Lower lobe of right lung (tissue), 2 donors: ENCODE measurements at regions not wholly inside any gene's neighbourhood (a gene's known extent, or its start where the extent isn't known, plus 50 kb on each side); places are given as distances from the start of the nearest gene placed in this dataset.

ENCODE experiments used
- ATAC-seq, 2 donors: fragments of 200-7000 bp; cut with Tn5 transposase; one replicate each; pipeline ENCODE4 v1.9.1; 2020 to 2022; ENCODE audit warnings: mild to moderate bottlenecking in 2 of 2, moderate library complexity in 2 of 2
- DNase-seq: peaks from one replicate; pipeline ENCODE4 v3.0.0-alpha.2; 2020
- H3K27ac ChIP-seq: fragments of 200-600 bp; one replicate; pipeline ENCODE4 v1.8.0; 2022
- H3K27me3 ChIP-seq: fragments of 200-600 bp; one replicate; pipeline ENCODE4 v1.8.0; 2022; ENCODE audit warnings: low read depth
- H3K36me3 ChIP-seq: fragments of 200-600 bp; one replicate; pipeline ENCODE4 v1.8.0; 2022; ENCODE audit warnings: mild to moderate bottlenecking
- H3K4me1 ChIP-seq: fragments of 200-600 bp; one replicate; pipeline ENCODE4 v1.8.0; 2022
- H3K4me3 ChIP-seq: fragments of 200-600 bp; one replicate; pipeline ENCODE4 v1.8.0; 2022; ENCODE audit warnings: mild to moderate bottlenecking
- H3K9me3 ChIP-seq: fragments of 200-600 bp; one replicate; pipeline ENCODE4 v1.8.0; 2022
- intact Hi-C: fragments of 100-400 bp; cut with DNase I; formaldehyde crosslinking; loops from one replicate; pipeline ENCODE4 v1.11.0; 2022
- TF ChIP-seq, protein P1 (sequence below): fragments of 200-600 bp; IDR thresholded peaks from one replicate; pipeline ENCODE4 v1.8.0; 2022; ENCODE audit warnings: antibody characterized with exemption, mild to moderate bottlenecking
- donor health status: DM: no; HTN: yes; CAD: no; lungs with severe emphysema.

DNA sequence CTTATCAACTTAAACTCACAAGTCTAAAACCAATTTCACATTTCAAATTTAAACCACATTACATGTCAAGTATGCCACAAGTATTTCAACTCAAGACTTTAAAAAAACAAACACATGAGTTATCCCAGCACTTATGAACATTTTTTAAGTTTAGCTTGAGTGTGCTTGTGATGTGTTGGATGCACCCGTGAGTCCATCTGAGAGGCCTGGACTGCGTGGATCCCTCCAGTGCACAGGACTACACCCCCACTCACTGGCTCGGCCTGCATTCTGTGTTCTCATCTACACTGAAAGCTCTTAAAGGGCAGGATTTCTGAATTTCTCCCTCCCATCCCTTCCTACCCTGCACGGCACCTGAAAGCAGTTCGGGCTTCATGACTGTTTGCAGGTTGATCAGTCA lies 128.8 kb upstream of the CD93 start:
- ATAC-seq (peak in 1 of 2 donors; percentile 43), DNase-seq (no peak)
- Histone ChIP-seq H3K9me3 (no peaks in the 10 kb centered on the region), H3K27ac (no peak overlapping the region), H3K27me3 (no peaks in the 10 kb centered on the region), H3K4me3 (no peak overlapping the region), H3K4me1 (no peaks in the 10 kb centered on the region), H3K36me3 (no peaks in the 10 kb centered on the region)
- TF ChIP-seq, protein P1, sequence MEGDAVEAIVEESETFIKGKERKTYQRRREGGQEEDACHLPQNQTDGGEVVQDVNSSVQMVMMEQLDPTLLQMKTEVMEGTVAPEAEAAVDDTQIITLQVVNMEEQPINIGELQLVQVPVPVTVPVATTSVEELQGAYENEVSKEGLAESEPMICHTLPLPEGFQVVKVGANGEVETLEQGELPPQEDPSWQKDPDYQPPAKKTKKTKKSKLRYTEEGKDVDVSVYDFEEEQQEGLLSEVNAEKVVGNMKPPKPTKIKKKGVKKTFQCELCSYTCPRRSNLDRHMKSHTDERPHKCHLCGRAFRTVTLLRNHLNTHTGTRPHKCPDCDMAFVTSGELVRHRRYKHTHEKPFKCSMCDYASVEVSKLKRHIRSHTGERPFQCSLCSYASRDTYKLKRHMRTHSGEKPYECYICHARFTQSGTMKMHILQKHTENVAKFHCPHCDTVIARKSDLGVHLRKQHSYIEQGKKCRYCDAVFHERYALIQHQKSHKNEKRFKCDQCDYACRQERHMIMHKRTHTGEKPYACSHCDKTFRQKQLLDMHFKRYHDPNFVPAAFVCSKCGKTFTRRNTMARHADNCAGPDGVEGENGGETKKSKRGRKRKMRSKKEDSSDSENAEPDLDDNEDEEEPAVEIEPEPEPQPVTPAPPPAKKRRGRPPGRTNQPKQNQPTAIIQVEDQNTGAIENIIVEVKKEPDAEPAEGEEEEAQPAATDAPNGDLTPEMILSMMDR: no peak
- intact Hi-C loops: no loop called here

DNA sequence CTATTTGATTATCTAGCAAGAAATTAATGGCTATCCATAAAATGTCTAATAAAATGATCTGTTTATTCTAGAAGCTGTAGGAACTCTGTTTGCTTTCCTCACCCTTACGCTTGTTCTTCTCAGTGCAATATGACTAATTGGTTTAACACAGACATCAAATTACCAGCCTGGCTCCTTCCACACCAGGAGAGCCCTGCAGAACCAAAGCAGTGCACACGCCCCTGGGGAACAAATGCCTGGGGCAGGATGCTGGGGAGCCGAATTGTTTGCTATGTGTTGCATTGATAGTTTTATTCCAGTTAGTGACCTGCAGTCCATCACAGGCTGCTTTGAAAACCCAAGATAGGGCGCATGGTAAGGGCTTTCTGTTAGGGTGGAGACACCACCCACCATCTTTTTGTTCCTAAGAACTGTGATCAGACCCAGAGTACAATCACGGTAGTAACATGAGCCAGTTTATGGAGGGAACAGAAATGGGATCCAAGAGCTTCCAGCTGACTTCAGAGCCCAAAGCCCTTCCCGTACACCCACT lies 126.4 kb upstream of the CD93 start:
- Histone ChIP-seq H3K36me3 (no peaks in the 10 kb centered on the region), H3K27me3 (no peaks in the 10 kb centered on the region), H3K27ac (no peak overlapping the region), H3K4me1 (no peaks in the 10 kb centered on the region), H3K4me3 (no peak overlapping the region), H3K9me3 (no peaks in the 10 kb centered on the region)
- intact Hi-C loops: no loop called here
- TF ChIP-seq, protein P1: no peak
- ATAC-seq (no peak), DNase-seq (no peak)

DNA sequence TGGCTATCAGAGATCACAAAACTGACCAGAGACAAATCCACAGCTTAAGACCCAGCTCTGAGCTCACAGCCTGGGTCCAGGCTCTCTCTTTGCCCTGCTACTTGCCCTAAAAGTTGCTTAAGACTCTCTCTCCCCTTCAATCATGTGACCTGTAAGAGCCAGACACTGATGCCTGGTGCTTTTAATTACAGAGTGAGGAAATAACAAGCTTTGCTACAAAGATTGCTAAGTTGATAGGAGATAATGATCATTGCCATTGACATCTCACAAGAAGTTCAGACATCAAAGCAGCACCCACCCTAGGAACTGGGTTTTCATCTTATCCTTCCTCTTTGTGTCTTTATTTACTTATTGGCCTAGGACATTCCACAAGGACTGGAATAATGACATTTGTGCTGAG lies 125.9 kb upstream of the CD93 start:
- no peaks in the 10 kb centered on the region for H3K27me3 ChIP-seq
- no peaks in the 10 kb centered on the region for H3K4me1 ChIP-seq
- intact Hi-C loops: no loop called here
- DNase-seq (no peak), ATAC-seq (no peak)
- no peaks in the 10 kb centered on the region for H3K9me3 ChIP-seq
- H3K4me3 ChIP-seq: no peak overlapping the region
- no peak overlapping the region for H3K27ac ChIP-seq
- H3K36me3 ChIP-seq: no peaks in the 10 kb centered on the region
- TF ChIP-seq, protein P1: no peak

DNA sequence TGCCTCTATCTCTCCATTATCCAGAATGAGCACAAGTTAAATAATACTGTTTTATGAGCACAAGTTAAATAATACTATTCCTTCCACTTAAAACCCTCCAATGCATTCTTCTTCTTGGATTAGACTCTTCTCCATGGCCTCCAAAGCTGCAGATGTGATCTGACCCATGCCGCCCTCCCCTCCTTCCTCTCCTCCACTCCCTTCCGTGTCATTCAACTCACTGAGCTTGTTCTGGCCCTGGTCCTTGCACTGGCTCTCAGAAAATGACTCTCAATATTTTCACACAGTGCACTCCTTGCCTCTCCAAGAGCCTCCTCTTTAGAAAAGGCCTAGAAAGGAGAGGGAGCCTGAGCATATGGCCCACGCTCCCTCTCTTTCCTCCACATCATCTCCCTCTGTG lies 125.0 kb upstream of the CD93 start:
- no peaks in the 10 kb centered on the region for H3K9me3 ChIP-seq
- no peak overlapping the region for H3K27ac ChIP-seq
- H3K27me3 ChIP-seq: no peaks in the 10 kb centered on the region
- TF ChIP-seq, protein P1: no peak
- H3K36me3 ChIP-seq: no peaks in the 10 kb centered on the region
- no peak overlapping the region for H3K4me3 ChIP-seq
- intact Hi-C loops: no loop called here
- ATAC-seq: no peak
- no peak for DNase-seq
- peaks cover 3% of the 10 kb centered on the region for H3K4me1 ChIP-seq

DNA sequence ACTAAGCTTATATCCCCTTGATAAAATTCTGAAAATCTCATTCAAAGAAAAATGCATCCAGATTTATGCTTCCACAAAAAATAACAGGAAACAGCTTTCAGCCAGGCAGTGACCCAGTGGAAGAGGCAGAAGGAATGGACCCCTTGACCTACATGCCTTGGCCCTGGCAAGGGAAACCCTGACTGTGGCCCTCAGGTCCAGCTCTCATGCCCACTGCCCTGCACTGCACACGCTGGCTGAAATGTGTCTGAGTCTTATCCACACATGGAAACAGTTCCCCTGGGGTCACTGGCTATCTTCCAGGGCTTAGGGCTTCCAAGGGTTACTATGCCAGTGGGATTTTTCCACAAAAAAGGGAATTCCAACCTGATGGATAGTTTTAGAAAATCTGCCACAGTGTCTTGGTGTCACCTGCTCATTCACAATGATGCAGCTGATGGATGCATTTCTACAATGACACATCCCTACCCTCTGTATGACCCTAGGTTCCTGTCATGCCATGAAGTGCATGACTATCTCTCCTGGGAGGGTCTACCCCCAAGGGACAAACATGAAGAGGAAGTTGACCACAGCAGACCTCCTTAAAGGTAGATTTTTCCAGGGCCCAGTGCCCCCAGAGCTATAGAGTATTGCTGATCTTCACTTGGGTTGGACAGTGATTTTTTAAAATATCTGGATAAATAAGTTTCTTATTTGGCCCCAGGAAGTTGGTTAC lies 121.9 kb upstream of the CD93 start:
- no peaks in the 10 kb centered on the region for H3K36me3 ChIP-seq
- no peak for ATAC-seq
- TF ChIP-seq, protein P1: no peak
- intact Hi-C loops: no loop called here
- H3K4me1 ChIP-seq: peaks cover 14% of the 10 kb centered on the region
- no peak overlapping the region for H3K27ac ChIP-seq
- DNase-seq: no peak
- H3K4me3 ChIP-seq: no peak overlapping the region
- no peaks in the 10 kb centered on the region for H3K9me3 ChIP-seq
- H3K27me3 ChIP-seq: no peaks in the 10 kb centered on the region
